D721Med (cell line): ENCODE measurements at regions not wholly inside any gene's neighbourhood (a gene's known extent, or its start where the extent isn't known, plus 50 kb on each side); places are given as distances from the start of the nearest gene placed in this dataset.
"Not testable (repeated sequence)": the region's sequence is repeated elsewhere in the genome, so short reads cannot be mapped to it uniquely, and the experiment has no call there.

ENCODE experiments used
- DNase-seq: peaks from one replicate; pipeline ENCODE4 v3.0.0; 2011; ENCODE audit warnings: low spot score; ENCODE audit not compliant: insufficient read length
- FAIRE-seq: peaks from 2 replicates; lab custom pipeline; 2011; peaks lifted over from hg19 to GRCh38; lab: Jason Lieb, UNC
- CTCF ChIP-seq: IDR thresholded peaks from 2 replicates; pipeline ENCODE4 v1.5.1; 2012; ENCODE audit warnings: mild to moderate bottlenecking, control low read depth; ENCODE audit not compliant: insufficient read depth; ENCODE audit errors: missing control alignments

GRCh38 chr5:148734518-148734917 lies 80.2 kb upstream of the HTR4 start:
- FAIRE-seq, result no peak
- TF ChIP-seq CTCF, result no peak

GRCh38 chr5:148735301-148735835 lies 81.0 kb upstream of the HTR4 start:
- TF ChIP-seq CTCF, result no peak
- FAIRE-seq (no peak), DNase-seq (no peak)

More at GRCh38 chr5:148734518-148734917, 80.2 kb upstream of the HTR4 start:
- DNase-seq, result no peak

- TF ChIP-seq CTCF, result no peak
- DNase-seq (no peak), FAIRE-seq (no peak)
Observed at GRCh38 chr5:148739023-148739422, 84.7 kb upstream of the HTR4 start.

GRCh38 chr5:148739524-148739923 lies 85.2 kb upstream of the HTR4 start:
- TF ChIP-seq CTCF, result no peak
- DNase-seq, result no peak
- no peak for FAIRE-seq

GRCh38 chr5:148740079-148740858 lies 85.9 kb upstream of the HTR4 start:
- DNase-seq (no peak), FAIRE-seq (no peak)
- TF ChIP-seq CTCF, result no peak

- peak; percentile 61 for TF ChIP-seq CTCF
- FAIRE-seq, result no peak
- DNase-seq, result no peak
Observed at GRCh38 chr5:148740966-148741742, 85.3 kb upstream of the ADRB2 start.

GRCh38 chr5:148741766-148742165 lies 84.6 kb upstream of the ADRB2 start:
- FAIRE-seq, DNase-seq: not testable (repeated sequence)

- FAIRE-seq, DNase-seq: not testable (repeated sequence)
Observed at GRCh38 chr5:148744380-148744779, 82.0 kb upstream of the ADRB2 start.
